Pancreas (tissue), 10 donors: ENCODE measurements at regions not wholly inside any gene's neighbourhood (a gene's known extent, or its start where the extent isn't known, plus 50 kb on each side); places are given as distances from the start of the nearest gene placed in this dataset.

Source experiments
- ATAC-seq, 4 donors: fragments of 200-7000 bp; cut with Tn5 transposase; one replicate each; pipeline versions ENCODE4 v1.8.0 to v1.9.1; 2020; ENCODE audit warnings: mild to moderate bottlenecking in 4 of 4, moderate library complexity in 4 of 4
- DNase-seq, 6 donors: peaks; one replicate each; pipeline ENCODE4 v3.0.0-alpha.2; 2020
- FAIRE-seq: peaks from 2 replicates; lab custom pipeline; 2012; peaks lifted over from hg19 to GRCh38; lab: Jason Lieb, UNC
- H3K27ac ChIP-seq, 4 donors: fragments of 200-600 bp; sonication (generic); 1 replicate in 3 of 4; 2 replicates in 1 of 4; pipeline versions ENCODE4 v1.5.0 to v1.8.0; 2020
- H3K27me3 ChIP-seq, 4 donors: fragments of 200-600 bp; one replicate each; pipeline ENCODE4 v1.8.0; 2021
- H3K36me3 ChIP-seq, 3 donors: fragments of 200-600 bp; sonication (generic) in 1 of 3; one replicate each; pipeline versions ENCODE4 v1.5.0 to v1.8.0; 2020 to 2021
- H3K4me1 ChIP-seq, 3 donors: fragments of 200-600 bp; one replicate each; pipeline ENCODE4 v1.8.0; 2021
- H3K4me3 ChIP-seq, 4 donors: fragments of 200-600 bp; sonication (generic) in 2 of 4; one replicate each; pipeline versions ENCODE4 v1.5.0 to v1.8.0; 2020 to 2021
- H3K9me3 ChIP-seq, 4 donors: fragments of 200-600 bp; one replicate each; pipeline ENCODE4 v1.8.0; 2021
- CTCF ChIP-seq, 4 donors: fragments of 200-600 bp; sonication (generic) in 3 of 4; IDR thresholded peaks; one replicate each; pipeline versions ENCODE4 v1.5.0 to v1.8.0; 2021; ENCODE audit warnings: antibody characterized with exemption in 4 of 4
- WGBS, 2 donors: extraction: QIAGEN DNeasy Blood & Tissue Kit; methylation state at CpG; one replicate each; pipeline ENCODE4 v1.1.7; 2013; 5-methylcytosine and 5-hydroxymethylcytosine counted together
- intact Hi-C, 3 donors: fragments of 100-400 bp; cut with DNase I; formaldehyde crosslinking; loops; one replicate each; pipeline versions ENCODE4 v1.11.1 to v1.14.2; 2022
- donor health status: healthy with polysubstance abuse.
- donor health status: DM: no; HTN: no; CAD: no; lungs with moderate emphysema.
- donor health status: DM: no; HTN: no; CAD: no.
- donor health status: control.
- donor health status: control.
- donor health status: Bipolar disorder and iron deficiency.
- donor health status: DM: yes; HTN: yes; CAD: no.
- donor health status: DM: no; HTN: no; CAD: no.
- donor health status: DM: no; HTN: no; CAD: no.
- donor health status: DM: yes; HTN: yes; CAD: no.

DNA sequence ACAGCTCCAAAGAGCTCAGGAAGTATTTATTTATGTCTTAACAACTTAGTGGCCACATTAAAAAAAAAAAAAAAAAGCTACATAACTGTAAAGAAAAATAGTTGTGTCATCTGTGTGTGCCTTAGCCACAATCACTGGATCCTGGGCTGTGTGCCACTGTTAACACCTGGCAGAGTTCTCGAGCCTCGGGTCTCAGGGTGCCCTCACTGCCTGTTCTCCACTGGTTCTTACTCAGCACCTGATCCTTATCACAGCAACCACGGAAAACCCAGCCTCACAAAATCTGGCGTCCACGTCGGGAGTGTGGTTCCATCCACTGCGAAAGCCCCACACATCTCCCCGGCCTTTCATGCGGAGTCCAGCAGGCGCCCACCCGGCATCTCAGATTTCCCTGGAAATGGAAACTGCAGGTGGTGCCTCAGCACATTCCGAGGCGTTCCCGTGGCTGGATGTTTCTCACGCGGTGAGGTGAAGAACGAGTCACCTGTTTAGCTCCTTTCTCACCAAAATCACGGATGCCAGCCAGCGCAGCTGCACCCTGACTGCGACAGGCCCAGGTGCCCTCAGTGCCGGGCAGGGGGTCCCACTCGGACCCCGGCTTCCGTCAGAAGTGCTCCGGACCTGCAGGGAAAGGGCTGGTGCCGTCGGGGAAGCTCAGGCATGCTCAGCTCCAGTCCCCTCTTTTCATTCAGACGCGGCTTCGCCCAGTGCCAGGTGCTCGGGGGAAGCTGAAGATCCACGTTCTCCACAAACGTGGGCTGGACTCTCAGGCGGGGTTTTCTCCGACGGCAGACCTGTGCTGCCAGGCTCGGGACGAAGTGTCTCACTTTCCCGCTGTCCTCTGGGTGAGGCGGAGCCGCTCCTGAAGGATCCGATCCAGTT, 198.7 kb upstream of the SALL3 start:
- FAIRE-seq (no peak), ATAC-seq (peak; percentile 86 to 99 (median 96)), DNase-seq (peak; percentile 53 to 82 (median 68))
- WGBS, 2 donors, result 67 to 74% methylated on average over 42 of the region's 42 CpGs
- H3K27me3 ChIP-seq, result no peaks in the 10 kb centered on the region
- intact Hi-C loops, result no loop called here
- no peaks in the 10 kb centered on the region for H3K36me3 ChIP-seq
- H3K4me3 ChIP-seq, result no peak overlapping the region
- peak overlapping the region in 1 of 4 donors; percentile 22 for H3K27ac ChIP-seq
- H3K4me1 ChIP-seq, result no peaks in the 10 kb centered on the region
- H3K9me3 ChIP-seq, result no peaks in the 10 kb centered on the region
- TF ChIP-seq CTCF (IDR thresholded peaks at IDR 0.05), result no peak

DNA sequence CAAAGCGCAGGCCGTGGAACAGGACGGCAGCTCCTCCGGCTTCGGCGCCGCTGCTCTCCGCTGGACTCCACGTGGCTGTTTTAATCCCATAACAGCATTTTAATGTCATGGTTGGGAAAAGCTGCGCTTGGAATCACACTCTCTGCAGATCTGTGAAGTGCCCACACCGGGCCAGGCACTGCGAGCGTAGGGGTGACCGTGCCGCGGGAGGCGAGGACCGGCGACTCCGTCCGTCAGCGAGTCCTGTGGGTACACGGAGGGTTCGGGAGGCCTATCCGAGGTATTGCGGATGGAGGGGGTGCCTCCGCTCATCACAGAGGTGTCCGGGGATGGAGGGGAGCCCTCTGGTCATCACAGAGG, 198.0 kb upstream of the SALL3 start:
- ATAC-seq (no peak), FAIRE-seq (no peak), DNase-seq (peak in 1 of 6 donors; percentile 50)
- WGBS, 2 donors, result 88 to 92% methylated on average over 28 of the region's 28 CpGs
- H3K9me3 ChIP-seq, result no peaks in the 10 kb centered on the region
- no peak overlapping the region for H3K4me3 ChIP-seq
- H3K27me3 ChIP-seq, result no peaks in the 10 kb centered on the region
- H3K27ac ChIP-seq, result no peak overlapping the region
- H3K36me3 ChIP-seq, result no peaks in the 10 kb centered on the region
- intact Hi-C loops, result no loop called here
- TF ChIP-seq CTCF (IDR thresholded peaks at IDR 0.05), result no peak
- no peaks in the 10 kb centered on the region for H3K4me1 ChIP-seq

- DNase-seq (peak in 2 of 6 donors; percentile 48 to 60), ATAC-seq (no peak), FAIRE-seq (no peak)
- Histone ChIP-seq H3K36me3 (no peaks in the 10 kb centered on the region), H3K27ac (no peak overlapping the region), H3K4me1 (no peaks in the 10 kb centered on the region), H3K9me3 (no peaks in the 10 kb centered on the region), H3K4me3 (no peak overlapping the region), H3K27me3 (no peaks in the 10 kb centered on the region)
- WGBS, 2 donors, result 79 to 89% methylated on average over 17 to 21 of the region's 21 CpGs
- intact Hi-C loops, result no loop called here
- TF ChIP-seq CTCF (IDR thresholded peaks at IDR 0.05), result no peak
These were observed 196.6 kb upstream of the SALL3 start for GRCh38 chr18:78782951-78783563.

- Histone ChIP-seq H3K27me3 (no peaks in the 10 kb centered on the region), H3K27ac (no peak overlapping the region), H3K9me3 (no peaks in the 10 kb centered on the region), H3K4me3 (no peak overlapping the region), H3K4me1 (no peaks in the 10 kb centered on the region), H3K36me3 (no peaks in the 10 kb centered on the region)
- FAIRE-seq (no peak), DNase-seq (peak in 1 of 6 donors; percentile 33), ATAC-seq (no peak)
- TF ChIP-seq CTCF (IDR thresholded peaks at IDR 0.05), result no peak
- intact Hi-C loops, result no loop called here
- 67 to 76% methylated on average over 12 of the region's 12 CpGs for WGBS, 2 donors
These were observed 196.1 kb upstream of the SALL3 start for GRCh38 chr18:78783564-78783960.

DNA sequence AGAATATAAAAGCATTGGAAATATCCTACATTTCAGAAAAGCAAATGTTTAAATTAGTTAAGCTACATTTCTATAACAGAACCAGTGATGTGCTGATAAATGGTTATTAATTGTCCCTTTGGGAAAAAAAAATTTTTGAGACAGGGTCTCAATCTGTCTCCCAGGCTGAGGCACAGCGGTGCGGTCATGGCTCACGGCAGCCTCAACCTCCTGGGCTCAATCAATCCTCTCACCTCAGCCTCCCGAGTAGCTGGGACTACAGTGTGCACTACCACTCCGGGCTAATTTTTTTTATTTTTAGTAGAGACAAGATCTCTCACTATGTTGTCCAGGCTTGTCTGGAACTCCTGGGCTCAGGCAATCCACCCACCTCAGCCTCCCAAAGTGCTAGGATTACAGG, 194.8 kb upstream of the SALL3 start:
- FAIRE-seq, result no peak
- Histone ChIP-seq H3K27me3 (no peaks in the 10 kb centered on the region), H3K27ac (no peak overlapping the region), H3K4me3 (no peak overlapping the region), H3K9me3 (no peaks in the 10 kb centered on the region), H3K36me3 (no peaks in the 10 kb centered on the region), H3K4me1 (no peaks in the 10 kb centered on the region)
- no peak for ATAC-seq
- TF ChIP-seq CTCF (IDR thresholded peaks at IDR 0.05), result no peak
- WGBS, 2 donors, result 81 to 86% methylated on average over 5 of the region's 5 CpGs
- intact Hi-C loops, result no loop called here
- no peak for DNase-seq
